ENCODE measurements at regions not wholly inside any gene's neighbourhood (a gene's known extent, or its start where the extent isn't known, plus 50 kb on each side); places are given as distances from the start of the nearest gene placed in this dataset.

DNA sequence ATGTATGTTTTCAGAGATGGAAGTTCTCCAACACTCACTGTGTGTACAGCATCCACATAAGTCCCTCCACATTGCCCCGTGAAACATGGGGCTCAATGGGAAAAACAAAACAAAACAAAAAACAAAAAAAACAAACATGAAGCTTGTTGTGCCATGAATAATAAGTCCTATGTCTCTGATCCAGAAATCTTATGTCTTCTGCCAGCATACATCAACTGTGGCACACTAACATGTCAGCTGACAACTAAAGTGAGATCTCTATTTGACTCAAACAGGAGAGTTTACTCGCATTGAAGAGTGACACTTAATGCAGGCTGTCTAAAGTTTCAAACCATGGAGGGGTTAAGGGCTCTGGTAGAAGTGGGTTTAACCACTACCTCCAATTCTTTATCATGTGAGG is 180.2 kb upstream of the ROBO1 start:
- TF ChIP-seq CTCF (IDR thresholded peaks at IDR 0.05) (no peak), POLR2AphosphoS5 (IDR thresholded peaks at IDR 0.05; ENCODE audit: low read depth, low read length) (no peak), TCF7L2 (IDR thresholded peaks at IDR 0.05; ENCODE audit: low read depth, low read length) (no peak), SIN3A (IDR thresholded peaks at IDR 0.05; ENCODE audit: borderline replicate concordance, insufficient read depth, low read depth, low read length) (no peak), REST (IDR thresholded peaks at IDR 0.05; ENCODE audit: insufficient read depth in 1 of 2, low read depth in 2 of 2, low read length in 1 of 2) (no peak)

Data from Panc1 (cell line).